ENCODE measurements at regions not wholly inside any gene's neighbourhood (a gene's known extent, or its start where the extent isn't known, plus 50 kb on each side); places are given as distances from the start of the nearest gene placed in this dataset.

- TF ChIP-seq EZH2 (IDR thresholded peaks at IDR 0.05; ENCODE audit: low read depth) (no peak), CTCF (conservative IDR thresholded peaks at IDR 0.05) (no peak)
Measured at GRCh38 chr17:71273441-71273840, 847.4 kb upstream of the SOX9 start.

All from PC-9 (cell line).